Bronchial epithelial cell (primary cell): ENCODE measurements at regions not wholly inside any gene's neighbourhood (a gene's known extent, or its start where the extent isn't known, plus 50 kb on each side); places are given as distances from the start of the nearest gene placed in this dataset.

ENCODE experiments used
- DNase-seq: peaks from one replicate; pipeline ENCODE4 v3.0.0-alpha.2; 2010; ENCODE audit warnings: low read depth
- FAIRE-seq: peaks from 2 replicates; lab custom pipeline; 2011; peaks lifted over from hg19 to GRCh38; lab: Jason Lieb, UNC
- H3K27me3 ChIP-seq: 2 replicates; pipeline ENCODE4 v1.5.1; 2011; ENCODE audit warnings: low read length; ENCODE audit not compliant: control insufficient read depth, insufficient read depth
- H3K36me3 ChIP-seq: 2 replicates; pipeline ENCODE4 v1.5.1; 2011; ENCODE audit warnings: low read length; ENCODE audit not compliant: control insufficient read depth, insufficient read depth
- H3K4me3 ChIP-seq: 2 replicates; pipeline ENCODE4 v1.5.1; 2011; ENCODE audit warnings: mild to moderate bottlenecking, low read depth, low read length, control low read depth
- CTCF ChIP-seq: IDR thresholded peaks from 2 replicates; pipeline ENCODE4 v1.5.1; 2011; ENCODE audit warnings: mild to moderate bottlenecking, moderate library complexity, low read length, control low read depth, inconsistent platforms; ENCODE audit not compliant: insufficient read depth, severe bottlenecking

GRCh38 chr2:6148882-6149281 is 456.7 kb downstream of the SOX11 start:
- DNase-seq (no peak), FAIRE-seq (no peak)
- Histone ChIP-seq H3K4me3 (no peak overlapping the region), H3K36me3 (no peaks in the 10 kb centered on the region), H3K27me3 (no peaks in the 10 kb centered on the region)
- TF ChIP-seq CTCF: no peak

GRCh38 chr2:6159606-6160005 is 467.4 kb downstream of the SOX11 start:
- FAIRE-seq (no peak), DNase-seq (no peak)
- Histone ChIP-seq H3K4me3 (no peak overlapping the region), H3K36me3 (no peaks in the 10 kb centered on the region), H3K27me3 (no peaks in the 10 kb centered on the region)
- TF ChIP-seq CTCF: no peak

GRCh38 chr2:6163932-6164331 is 471.7 kb downstream of the SOX11 start:
- no peak for TF ChIP-seq CTCF
- no peak overlapping the region for H3K4me3 ChIP-seq
- FAIRE-seq: no peak

GRCh38 chr2:6164986-6165747 is 473.0 kb downstream of the SOX11 start:
- no peak overlapping the region for H3K4me3 ChIP-seq
- no peaks in the 10 kb centered on the region for H3K27me3 ChIP-seq
- TF ChIP-seq CTCF: no peak
- no peak for FAIRE-seq
- no peaks in the 10 kb centered on the region for H3K36me3 ChIP-seq
- DNase-seq: no peak

More at GRCh38 chr2:6163932-6164331, 471.7 kb downstream of the SOX11 start:
- no peak for DNase-seq
- Histone ChIP-seq H3K27me3 (no peaks in the 10 kb centered on the region), H3K36me3 (no peaks in the 10 kb centered on the region)

- no peak for FAIRE-seq
- no peak overlapping the region for H3K4me3 ChIP-seq
These were observed 475.5 kb downstream of the SOX11 start for GRCh38 chr2:6167592-6168138.

More at GRCh38 chr2:6167592-6168138, 475.5 kb downstream of the SOX11 start:
- no peaks in the 10 kb centered on the region for H3K27me3 ChIP-seq
- no peaks in the 10 kb centered on the region for H3K36me3 ChIP-seq
- TF ChIP-seq CTCF: no peak
- no peak for DNase-seq
